Inferior parietal cortex (tissue), 1 donor: ENCODE measurements at regions not wholly inside any gene's neighbourhood (a gene's known extent, or its start where the extent isn't known, plus 50 kb on each side); places are given as distances from the start of the nearest gene placed in this dataset.

ENCODE experiments used
- DNase-seq: peaks from one replicate; pipeline ENCODE4 v3.0.0-alpha.2; 2016; ENCODE audit errors: extremely low spot score

DNA sequence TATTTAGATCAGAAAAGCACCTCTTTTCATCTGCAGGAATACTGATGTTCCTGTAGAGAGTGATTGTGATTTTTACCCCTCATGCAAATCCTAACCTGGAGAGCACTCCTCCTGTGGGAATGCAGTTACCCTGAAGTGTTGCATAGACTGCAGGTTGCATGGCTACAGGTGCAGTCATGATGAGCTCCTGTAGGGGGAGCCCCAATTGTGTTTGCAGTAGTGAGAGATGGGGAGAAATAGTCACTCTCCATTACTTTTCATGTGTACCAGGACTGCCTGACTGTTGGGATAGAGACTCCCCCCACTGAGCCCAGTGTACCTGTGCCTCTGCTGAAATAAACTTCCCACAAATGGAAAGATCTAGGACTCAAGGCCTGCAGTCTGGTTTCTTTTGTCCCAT, 1086.5 kb downstream of the SLC6A15 start:
- peak; percentile 23 for DNase-seq

DNA sequence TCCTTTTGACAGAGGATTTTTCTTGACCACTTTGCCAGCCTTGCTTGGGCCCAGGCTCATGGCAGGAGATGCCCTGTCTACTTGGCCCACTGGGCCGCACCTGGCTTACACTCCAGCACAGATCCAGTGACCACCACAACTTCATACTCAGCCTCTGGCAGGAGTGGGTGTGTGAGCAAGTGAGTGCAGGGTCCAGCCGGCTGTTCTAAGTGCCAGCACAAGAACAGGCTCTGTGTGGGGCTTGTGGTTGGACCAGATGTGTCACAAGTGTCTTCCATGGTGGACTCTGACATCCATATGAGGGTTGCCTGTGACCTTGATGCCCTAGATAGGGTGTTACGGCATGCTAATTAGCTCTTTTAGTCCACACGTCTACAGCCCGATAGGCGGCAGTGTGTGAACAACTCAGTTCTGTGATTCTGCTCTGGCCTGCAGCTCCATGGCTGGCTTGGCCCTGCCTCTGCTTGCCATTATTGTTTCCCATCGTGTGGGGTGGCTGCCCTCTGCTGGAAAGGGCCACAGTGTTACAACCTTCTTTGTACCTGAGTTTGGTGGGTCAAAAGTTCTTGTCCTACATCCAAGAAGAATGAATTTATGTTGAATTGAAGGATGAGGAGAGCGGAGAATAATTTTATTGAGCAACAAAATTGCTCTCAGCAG, 1089.1 kb downstream of the SLC6A15 start:
- no peak for DNase-seq

DNA sequence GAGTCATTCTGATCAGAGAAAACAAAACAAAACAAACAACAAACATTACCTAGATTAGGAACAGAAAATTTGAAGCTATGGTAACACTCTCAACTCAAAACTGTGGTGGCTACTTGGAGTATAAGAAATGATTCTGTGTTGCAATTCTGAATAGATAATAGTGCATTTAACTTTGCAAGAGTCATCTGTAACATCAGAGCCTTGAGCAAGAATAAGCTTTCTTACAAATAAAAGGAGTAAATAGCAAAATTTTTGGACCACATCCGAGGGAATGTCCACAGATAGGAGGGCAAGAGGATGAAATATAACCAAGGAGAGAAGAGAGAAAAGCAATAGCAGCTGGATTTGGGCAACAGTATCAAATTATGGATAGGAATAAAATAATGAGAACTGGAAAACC, 1090.6 kb downstream of the SLC6A15 start:
- DNase-seq = no peak

DNA sequence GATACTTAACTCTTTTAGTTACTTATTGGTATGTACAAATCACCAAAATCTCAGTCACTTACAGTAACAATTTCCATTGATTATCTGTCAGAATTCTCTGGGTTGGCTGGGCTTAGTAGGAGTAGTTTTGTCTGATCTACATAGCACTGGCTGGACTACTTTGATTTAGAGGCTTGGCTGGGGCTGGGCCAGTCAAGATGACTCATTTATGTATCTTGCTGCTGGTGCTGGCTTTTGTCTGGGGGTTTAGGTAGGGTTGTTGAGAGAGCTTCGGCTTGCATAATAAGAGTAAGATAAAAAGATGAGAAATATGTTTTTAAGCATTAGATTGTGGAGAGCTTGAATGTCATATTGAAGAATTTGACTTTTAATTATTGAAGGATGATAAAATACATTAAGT, 1093.7 kb downstream of the SLC6A15 start:
- DNase-seq = no peak

GRCh38 chr12:83817730-83818129, 1094.9 kb downstream of the SLC6A15 start:
- no peak for DNase-seq

- no peak for DNase-seq
Observed at GRCh38 chr12:83808591-83808990, 1104.0 kb downstream of the SLC6A15 start.

DNA sequence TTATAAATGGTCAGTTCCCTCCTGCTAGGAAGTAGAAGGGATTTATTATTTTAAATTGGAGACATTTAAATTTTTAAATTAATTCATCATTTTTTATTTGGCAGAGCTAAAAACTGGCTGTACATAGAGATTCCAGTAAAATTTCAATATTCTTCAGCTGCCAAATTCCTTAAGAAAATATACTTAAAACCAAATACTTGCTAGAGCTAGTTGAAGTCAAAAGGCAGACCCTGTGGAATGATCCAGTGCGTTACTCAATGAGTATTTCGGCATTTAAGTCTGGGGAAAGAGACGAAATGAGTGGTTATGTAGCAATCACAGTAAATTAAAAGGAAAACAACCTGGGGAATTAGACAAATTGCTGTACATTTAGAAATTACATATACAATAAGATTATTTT, 1104.7 kb downstream of the SLC6A15 start:
- no peak for DNase-seq

DNA sequence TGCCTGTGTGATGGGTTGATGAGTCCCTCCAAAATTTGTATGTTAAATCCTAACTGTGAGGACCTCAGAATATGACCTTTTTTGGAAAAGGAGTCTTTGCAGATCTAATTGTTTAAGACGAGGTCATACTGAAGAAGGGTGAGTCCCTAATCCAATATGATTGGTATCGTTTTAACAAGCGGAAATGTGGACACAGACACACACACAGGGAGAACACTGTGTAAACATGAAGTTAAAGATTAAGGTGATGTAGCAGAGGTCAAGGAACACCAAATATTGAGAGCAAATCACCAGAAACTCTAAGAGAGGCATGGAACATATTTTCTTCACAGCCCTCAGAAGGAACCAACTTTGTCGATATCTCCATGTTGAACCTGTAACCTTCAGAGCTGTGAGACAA, 1106.7 kb downstream of the SLC6A15 start:
- no peak for DNase-seq

GRCh38 chr12:83805156-83805772, 1107.3 kb downstream of the SLC6A15 start:
- DNase-seq = no peak

- no peak for DNase-seq
Observed at GRCh38 chr12:83801972-83802371, 1110.6 kb downstream of the SLC6A15 start.

GRCh38 chr12:83800022-83800421, 1112.6 kb downstream of the SLC6A15 start:
- no peak for DNase-seq

GRCh38 chr12:83796531-83796930, 1109.8 kb downstream of the TMTC2 start:
- DNase-seq = no peak

GRCh38 chr12:83793616-83794015, 1106.9 kb downstream of the TMTC2 start:
- DNase-seq = no peak

DNA sequence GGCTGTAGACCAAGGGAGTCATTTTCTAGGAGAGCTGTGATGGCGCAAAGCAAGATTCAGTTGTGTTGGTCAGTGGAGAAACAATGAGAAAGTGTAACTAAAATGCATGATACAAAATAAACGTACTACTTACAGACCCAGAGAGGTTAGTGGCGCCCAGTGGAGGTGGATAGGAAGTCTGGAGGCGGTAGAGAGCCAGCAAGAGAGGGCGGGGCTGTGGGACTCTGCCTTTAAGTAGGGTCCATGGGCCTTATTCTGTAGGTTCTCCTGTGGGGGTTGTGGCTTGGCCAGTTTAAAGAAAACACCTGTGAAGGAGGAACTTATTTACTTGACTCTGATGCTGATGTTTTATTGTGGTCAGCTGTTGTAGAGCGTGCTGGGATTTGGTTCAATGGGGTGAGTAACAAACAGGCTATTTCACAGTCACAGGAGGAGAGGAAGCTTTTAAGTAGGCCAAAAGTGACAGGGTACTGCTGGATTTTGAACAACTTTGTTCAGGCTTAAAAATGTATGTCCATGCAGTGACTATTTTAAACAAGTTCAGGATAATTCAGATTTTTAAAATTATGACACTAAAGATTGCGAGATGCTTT, 1097.7 kb downstream of the TMTC2 start:
- no peak for DNase-seq

DNA sequence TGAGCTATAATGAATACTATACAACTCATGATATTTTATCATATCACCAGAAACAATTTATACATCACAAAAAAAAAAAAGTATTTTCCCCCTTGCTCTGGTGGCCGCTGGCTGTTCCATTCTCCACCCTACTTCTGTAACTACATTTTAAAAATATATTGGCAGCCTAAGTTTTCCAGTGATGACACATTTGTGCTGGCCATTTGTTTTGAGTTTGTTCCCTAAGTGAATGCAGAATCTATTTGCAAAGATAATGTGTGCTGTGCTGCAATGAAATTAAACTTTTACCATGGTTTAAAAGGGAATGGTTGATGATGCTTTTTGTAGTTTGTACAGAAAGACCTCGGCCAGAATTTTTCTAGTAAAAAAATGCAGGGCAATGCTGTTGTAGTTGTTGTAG, 1092.8 kb downstream of the TMTC2 start:
- no peak for DNase-seq

DNA sequence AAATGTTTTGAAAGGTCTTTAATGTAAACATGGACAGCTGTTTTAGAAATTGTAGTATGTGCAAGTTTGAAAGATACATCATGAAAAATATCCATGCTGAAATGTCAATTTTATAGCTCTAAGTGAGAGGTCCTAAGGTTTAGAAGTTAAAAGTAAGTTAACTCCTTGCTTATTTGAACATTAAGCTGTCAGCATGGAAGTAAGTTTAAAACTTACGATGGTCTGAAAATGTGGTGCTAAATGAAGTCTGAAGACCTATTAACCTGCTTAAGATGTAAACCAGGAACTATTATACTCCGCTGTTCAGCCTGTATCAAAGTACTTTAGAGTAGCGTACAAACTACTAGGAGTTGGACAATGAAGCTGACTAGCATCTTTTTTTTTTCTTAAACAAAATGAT, 1082.4 kb downstream of the TMTC2 start:
- DNase-seq = no peak

DNA sequence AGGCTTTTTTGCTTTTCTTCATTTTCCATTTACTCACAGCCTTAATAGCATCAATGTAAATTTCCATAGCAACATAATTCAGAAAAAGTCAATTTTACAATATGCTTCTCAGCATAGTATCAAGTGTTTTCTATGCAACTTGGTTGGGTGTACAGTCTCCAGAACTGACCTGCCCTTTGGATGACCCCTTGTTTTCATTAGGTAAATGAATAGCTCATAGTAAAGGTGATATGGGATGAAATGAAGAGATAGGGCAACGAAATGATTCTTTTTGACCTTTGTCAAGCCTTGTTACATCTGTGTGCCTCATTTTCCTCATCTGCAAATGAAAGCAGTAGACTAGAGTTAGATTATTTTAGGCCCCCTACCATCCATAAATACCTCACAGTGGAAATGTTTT, 1081.0 kb downstream of the TMTC2 start:
- no peak for DNase-seq

DNA sequence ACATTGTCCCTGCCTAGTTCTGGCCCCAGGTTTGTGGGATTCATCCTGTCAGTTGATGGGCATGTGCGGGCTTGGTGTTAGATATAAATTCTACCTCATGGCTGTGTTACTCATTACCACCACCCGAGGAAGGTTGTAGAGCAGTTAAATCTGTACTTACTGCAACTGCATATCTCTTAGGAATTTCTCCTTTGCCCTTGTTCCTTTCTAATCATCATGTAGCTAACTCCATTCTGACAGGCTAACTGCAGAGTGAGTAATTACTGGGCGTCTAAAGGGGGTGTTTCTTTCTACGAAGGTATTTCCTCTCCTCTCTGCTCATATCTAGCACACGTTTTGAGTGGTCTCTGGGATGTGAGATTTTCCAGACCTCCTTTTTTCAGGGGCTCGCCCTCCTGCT, 1076.7 kb downstream of the TMTC2 start:
- DNase-seq = no peak

- DNase-seq = no peak
Observed at GRCh38 chr12:83759906-83760305, 1073.2 kb downstream of the TMTC2 start.

- no peak for DNase-seq
Observed at GRCh38 chr12:83758888-83759631, 1072.4 kb downstream of the TMTC2 start.

DNA sequence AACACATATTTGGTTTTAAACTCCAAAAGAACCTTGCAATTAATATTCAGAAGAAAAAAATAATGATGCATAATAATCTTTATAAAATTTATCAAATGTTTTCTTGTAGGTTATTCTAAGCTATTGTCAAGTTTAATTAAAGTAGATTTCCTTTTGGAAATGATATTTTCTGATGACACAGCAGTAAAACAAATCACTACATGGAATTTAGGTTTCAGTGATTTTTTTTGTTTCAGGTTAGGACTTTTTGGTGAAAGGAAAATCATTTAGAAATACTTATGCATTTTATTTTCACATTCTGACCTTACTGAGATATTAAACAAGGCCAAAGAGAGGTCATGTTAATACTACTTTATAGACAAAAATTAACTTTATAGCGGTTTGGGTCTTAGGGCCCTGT, 1067.2 kb downstream of the TMTC2 start:
- no peak for DNase-seq

- DNase-seq = no peak
Observed at GRCh38 chr12:83753205-83753604, 1066.5 kb downstream of the TMTC2 start.

DNA sequence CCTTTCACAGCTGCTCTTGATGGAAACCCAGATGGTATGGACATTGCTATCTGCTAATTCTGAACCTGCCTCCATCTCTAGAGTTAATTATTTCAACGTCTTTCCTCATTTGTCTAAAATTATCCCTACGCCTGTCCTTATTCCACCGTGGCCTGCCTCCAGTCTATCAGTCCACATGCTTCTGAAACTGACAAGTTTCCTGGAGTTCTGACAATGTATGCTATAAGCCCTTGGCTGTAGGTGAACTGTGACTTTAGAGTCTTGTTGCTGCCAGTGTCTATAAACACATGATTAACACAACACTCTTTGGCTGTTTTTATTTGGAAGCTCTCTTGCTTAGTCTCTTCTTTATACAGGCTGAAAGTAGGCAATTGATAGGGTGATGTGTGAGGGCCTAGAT, 1052.9 kb downstream of the TMTC2 start:
- no peak for DNase-seq
